HG03095 (cell line): ENCODE measurements at regions not wholly inside any gene's neighbourhood (a gene's known extent, or its start where the extent isn't known, plus 50 kb on each side); places are given as distances from the start of the nearest gene placed in this dataset.

Experiments
- ATAC-seq: cut with Tn5 transposase; IDR thresholded peaks from one replicate; pipeline ENCODE4 v1.9.1; 2021; ENCODE audit warnings: moderate library complexity; ENCODE audit not compliant: unreplicated experiment

DNA sequence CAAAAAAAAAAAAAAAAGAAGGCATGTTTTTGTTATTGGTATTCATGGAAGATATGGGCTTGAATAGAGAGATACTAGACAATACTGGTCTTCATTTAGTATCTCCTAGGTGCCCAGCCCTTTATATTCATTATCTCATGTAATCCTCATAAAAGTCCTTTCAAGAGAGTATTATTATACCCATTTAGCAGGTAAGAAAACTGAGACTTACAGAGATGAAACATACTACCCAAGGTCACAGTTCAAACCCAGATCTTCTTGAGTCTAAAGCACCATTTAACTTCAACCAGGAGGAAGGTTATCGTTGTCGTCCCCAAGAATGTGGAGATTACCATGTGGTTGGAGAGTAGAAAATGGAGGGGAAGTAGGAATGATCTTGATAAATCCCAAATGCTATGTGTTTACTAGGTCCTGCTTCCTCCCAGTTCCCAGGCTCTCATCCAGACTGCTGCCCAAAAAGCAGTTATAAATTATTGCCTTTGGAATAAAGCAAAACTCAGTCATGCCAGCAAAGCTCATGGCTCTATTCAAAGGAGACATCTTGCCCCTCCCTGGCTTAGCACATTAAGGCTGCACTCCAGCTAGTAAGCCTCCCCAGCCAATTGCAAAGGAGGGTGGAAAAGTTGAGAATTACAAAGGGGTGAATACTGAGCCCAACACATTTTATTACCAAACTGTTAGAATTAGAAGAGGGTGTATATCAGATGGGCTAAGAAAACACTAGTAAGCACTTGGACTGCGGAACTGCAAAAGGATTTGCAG, 163.9 kb downstream of the PIK3R1 start:
- no peak for ATAC-seq

DNA sequence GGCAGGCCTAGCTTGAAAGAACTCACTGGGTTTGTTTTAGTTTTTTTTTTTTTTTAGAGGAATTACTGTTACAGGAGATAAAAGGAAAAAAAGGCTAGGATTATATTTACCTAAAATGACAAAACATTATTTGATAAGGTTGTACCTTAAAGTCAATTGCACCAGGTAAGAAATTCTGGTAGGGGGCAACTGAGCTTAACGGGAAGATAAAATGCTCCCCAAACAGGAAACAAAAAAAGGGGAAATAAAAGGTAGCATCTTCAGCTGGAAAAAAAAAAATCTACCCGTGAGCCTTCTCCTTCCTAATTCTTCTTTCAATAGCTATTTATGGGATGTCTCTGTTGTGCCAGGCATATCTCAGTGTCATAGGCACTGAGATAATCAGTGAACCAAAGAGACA, 164.5 kb downstream of the PIK3R1 start:
- ATAC-seq, result no peak

DNA sequence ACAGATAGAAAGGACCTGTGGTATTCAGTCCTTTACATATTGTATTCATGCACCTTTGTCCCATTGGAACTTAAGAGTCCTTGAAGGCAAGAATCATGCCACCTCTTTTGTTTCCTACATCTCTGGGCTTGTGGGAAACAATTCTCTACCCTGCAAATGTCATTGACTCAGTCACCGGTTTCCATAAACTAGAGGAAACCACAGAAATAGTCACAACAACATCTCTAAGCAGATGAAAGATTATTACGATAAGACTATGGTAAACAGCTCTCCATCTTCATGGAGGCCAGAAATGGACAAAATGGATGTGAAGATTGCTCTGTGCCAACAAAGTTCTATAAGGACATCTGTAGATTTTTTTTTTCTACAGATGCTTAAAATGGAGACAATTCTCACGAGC, 165.5 kb downstream of the PIK3R1 start:
- no peak for ATAC-seq

DNA sequence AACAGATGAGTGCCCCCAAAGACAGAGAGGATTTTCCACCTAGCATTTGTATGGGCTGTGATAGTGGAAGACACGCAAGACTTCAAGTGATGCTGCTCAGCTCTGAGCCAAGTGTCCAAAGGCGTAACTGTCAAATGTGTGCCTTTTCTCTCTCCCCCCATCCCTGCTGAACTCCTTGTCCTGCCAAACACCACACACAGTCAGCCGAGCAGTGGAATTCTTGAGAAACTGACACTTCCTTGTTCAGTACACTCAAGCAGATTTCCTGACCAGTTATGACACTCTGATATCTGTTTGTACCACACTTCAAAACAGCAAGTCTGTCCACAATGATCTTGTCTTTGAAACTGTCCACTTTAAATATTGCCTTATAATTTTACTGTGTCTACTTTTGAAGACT, 166.4 kb downstream of the PIK3R1 start:
- no peak for ATAC-seq

DNA sequence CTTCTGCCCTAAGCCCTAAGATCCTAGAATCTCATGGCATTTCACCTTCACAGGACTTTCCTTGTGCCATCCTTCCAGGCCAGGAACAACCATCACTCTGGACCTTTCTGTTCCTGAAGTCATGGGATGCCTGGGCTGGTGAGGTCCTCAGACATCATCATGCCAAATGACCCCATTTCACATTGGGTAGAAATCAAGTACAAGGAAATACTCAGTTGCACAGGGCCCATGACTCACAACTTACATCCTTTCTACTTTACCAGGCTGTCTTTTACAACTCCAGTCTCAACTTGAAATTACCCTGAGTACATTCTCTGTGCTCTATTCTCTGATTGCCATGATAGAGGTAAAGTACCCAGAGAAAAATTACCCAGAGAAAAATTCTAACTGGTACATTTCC, 167.1 kb downstream of the PIK3R1 start:
- no peak for ATAC-seq

DNA sequence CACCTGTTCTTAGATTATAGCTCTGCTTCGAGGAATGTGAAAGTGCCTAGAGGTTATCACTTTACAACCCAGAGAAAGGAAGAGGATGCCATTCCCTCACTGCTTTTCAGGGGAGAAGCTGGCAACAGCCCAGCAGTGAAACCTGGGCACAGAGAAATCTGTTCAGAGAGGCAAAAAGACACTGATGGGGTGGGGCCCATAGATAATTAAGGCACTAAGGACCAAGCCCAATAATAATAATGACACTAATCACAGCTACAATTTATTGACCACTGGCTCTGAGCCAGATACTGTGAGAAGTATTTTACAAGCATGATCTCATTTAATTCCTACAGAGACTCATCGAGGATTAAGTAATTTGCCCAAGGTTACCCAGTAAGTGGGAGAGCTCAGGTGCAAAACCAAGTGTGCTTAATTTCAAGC, 168.3 kb downstream of the PIK3R1 start:
- ATAC-seq, result no peak

DNA sequence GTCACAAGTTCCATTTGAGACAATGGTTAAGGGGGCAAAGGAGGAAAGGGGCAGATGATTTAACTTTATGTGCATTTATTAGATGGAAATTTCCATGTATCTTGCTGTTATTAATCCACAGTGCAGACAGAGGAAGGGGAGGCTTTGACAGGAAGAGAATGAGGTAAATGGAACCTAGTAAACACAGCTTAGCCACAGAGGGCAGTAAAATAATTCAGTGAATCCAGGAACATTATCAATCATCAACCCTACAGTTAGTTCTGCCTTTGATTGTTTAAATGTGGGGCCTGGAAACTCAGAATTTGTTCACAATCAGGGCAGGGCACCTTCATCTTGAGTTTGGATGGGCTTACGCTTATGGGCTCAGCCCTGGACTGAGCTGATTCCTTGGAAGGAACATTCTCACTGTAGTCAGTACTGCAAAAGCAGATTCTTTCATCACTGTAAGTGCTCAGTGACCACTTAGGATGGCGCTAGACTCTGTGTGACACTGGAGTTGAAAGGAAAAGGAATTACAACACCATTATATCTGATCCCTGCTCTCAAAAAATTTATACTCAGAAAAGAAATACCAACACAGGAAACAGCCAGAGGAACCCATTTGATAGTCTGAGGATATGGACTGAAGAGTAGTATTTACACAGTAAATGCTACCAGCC, 169.5 kb downstream of the PIK3R1 start:
- no peak for ATAC-seq

DNA sequence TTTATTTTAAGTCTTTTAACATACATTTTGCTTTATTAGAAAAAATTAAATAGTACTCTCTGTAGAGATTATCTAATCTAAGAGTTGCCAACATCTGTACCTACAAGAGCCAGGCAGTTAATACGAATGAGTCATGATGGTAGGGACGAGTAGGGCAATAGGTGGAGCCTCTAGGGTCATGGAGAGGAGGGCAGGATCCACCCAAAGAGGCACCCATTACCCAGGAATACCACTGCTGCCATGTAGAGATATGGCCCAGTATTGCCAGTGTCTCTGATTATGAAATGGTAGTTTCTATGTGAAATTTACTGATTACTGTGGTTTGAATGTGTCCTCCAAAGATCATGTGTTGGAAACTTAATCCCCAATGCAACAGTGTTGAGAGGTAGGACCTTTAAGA, 170.4 kb downstream of the PIK3R1 start:
- ATAC-seq, result no peak

DNA sequence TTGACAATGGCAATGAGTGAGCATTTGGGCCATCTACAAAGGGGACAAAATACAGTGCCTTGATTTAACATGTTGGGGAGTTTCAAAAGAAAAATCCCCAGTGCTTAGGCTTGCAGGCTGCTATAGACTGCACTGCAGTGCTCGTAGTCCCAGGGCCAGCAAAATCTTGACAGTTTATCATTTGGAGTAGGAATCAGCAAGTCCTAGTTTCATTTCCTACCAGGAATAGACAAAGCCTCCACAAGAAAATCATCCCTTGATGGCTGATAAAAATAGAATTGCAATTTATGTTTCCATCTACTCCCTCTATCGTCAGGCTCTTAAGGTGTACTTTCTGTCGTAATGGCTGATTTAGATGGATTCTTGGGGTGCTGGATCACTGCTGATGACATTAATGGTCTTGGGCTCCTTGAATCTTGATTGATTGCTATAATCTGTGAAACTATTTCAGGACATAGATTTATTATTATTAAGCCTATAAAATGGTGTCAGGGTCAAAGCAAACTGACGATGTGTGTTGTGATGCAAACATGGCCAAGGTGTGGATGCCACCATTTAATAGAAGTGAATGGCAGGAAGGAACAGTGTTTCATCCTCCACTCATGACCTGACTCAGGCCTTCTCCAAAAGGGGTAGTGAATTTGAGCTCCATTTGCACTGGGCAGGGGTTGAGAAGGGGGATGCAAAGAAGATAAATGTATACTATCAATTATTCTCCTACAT, 171.7 kb downstream of the PIK3R1 start:
- no peak for ATAC-seq

DNA sequence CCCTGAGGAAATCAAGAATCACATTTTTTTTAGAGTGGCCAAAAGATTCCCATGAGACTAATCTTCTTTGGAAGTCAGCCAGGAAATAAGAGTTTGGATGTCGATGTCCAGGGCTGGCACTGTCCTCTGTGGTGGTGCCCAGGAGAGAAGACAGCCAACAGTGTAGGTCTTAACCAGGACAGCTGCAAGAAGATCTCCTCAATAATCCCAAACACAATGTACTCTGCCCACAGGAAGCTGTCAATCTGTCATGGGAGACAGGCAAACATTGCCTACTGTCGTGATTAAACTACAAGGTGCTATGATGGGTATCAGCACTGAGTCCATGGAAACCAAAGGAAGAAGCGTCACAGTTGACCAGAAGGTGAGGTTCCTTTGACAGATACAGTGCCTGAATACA, 174.1 kb downstream of the PIK3R1 start:
- no peak for ATAC-seq

DNA sequence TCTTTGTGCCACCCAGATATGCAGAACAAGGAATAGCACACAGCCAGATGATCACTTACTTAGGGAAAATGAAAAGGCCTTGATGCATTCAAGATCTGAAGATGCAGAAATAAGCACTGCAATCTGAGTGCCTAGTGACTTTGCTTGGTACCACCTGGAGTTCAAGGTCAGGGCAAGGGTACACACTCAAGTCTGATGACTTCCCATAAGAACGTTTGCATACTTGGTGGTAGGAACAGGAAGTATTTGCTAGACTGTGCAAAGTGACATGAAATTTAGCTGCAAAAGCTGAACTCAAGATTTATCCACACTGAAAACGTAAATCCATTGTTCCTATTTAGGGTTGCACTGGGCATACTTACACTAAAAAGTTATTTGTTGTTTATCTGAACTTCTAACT, 177.1 kb downstream of the PIK3R1 start:
- ATAC-seq, result no peak

DNA sequence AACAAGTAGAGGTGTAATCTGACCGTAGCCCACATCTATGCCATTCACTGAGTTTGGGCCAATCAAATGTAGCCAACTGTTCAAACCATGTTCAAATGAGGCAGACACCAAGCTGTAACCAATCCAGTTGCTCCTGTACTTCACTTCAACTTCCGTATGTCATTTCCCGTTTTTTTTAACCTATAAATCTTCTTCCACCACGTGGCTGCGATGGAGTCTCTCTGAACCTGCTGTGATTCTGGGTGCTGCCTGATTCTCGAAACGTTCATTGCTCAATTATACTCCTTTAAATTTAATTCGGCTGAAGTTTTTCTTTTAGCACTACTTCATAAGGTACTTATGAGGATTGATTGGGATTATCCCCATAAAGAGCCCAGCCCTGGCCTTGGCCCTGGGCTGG, 179.7 kb downstream of the PIK3R1 start:
- no peak for ATAC-seq

DNA sequence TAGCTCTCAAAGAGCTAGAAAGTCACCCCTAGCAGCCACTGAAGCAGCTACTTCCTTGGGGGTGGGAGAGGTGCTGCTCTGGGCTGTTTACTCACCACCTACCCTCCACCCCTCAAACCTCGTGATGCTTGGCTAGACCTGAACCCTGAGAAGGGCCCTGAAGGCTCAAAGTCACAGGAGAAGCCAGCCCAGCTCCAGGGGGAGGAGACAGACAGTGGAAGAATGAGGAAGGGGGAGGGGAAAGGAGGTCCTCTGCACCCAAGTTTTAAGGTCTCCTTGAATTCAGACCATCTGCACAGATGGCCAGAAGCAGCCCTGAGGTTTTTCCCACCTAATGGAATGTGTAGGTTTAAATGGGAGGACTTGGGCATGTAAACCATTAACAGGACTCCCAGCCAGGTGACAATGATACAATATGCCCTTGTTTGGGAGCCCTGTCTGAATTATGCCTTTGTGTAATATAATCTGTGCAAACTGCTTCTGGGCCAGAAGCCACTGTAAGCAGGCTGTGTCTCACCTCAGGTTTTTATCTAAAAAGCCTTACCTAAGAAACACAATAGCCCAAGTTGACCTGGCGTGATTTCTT, 180.5 kb downstream of the PIK3R1 start:
- no peak for ATAC-seq

DNA sequence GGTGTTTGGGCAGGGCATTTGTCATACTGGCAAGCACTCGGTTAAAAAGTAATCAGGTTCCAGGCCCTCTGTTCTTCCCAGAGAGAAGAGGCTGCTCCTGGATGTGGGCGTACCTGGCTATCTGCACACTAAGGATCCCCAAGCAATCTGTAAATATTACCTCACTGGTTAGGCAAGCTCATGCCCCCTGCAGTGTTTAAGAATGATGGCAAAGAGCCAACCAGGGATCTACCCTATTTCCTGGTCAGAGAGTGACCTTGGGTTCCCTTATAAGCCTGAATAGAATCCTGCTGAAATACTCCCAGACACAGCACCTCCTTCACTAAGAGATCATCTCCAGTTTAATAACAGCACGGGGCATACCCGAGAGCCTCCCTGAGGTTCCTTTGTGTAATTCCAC, 181.2 kb downstream of the PIK3R1 start:
- ATAC-seq, result no peak

DNA sequence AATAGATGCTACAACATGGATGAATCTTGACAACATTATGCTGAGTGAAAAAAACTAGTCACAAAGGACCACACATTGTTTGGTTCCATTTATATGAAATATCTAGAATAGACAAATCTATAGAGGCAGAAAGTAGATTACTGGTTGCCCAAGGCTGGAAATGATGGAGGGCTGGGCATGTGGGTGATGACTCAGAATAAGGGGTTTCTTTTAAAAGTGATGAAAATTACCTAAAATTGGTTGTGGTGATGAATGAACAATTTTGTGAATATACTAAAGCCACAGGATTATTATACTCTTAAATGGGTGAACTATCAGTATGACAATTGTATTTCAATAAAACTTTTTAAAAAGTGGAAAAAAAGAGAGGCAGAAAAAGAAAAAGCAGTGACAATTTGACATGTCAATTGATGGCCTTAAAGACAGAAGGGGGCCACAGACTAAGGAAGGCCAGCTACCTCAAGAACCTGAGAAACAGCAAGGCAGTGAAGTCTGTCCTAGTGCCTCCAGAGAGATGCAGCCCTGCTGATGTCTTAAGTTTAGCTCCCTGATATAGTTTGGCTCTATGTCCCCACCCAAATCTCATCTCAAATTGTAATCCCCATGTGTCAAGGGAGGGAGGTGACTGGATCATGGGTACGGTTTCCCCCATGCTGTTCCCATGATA, 182.7 kb downstream of the PIK3R1 start:
- ATAC-seq, result no peak

DNA sequence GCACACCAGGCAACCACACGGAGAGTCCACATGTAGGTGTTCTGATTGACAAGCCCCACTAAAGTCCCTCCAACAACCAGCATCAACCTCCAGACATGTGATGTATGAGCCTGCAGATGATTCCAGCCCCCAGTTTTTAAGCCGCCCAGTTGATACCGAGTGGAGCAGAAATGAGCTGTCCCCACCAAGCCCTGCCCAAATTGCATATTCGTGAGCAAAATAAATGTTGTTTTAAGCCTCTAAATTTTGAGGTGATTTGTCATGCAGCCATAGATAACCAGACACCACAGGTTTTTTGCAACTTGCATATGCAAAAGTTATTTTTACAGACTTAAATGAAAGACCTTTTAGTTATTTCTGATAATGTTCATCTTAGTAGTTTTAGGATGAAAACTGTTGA, 187.7 kb downstream of the PIK3R1 start:
- ATAC-seq, result no peak

DNA sequence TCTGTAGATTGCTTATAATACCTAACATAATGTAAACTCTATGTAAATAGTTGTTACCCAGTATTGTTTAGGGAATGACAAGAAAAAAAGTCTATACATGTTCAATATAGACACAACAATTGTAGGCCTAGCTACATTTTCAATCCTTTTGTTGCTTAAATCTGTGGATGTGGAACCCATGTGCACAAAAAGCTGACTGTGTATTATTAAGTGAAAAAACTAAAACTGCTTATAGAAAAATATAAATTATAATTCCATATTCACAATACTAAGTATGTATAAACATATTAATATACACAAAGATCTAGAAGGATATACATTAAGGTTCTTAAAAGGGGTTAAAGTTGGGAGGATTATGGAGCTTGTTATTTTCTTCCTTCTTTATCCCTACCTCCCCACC, 188.7 kb downstream of the PIK3R1 start:
- ATAC-seq, result no peak

DNA sequence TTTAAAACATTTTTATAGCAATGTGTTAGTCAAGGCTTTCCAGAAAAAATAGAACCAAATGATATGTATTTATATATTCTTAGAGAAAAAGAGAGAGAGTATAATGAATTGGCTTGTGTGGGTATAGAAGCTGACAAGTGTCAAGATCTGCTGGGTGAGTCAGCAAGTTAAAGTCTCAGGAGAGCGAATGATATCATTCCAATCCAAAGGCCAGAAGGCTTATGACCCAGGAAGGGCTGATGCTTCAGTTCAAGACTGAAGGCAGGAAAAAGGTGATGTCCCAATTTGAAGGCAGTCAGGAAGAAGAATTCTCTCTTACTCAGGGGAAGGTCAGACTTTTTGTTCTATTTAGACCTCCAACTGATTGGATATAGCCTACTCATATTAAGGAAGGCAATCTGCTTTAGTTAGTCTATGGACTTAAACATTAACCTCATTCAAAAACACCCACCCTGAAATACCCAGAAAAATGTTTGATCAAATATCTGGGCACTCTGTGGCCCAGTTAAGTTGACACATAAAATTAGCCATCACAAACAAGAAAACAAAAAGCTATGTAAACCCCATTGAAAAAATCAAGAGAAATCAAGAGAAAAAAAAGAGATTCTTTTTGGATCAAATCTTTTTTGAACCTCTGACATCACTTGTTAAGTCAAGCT, 189.6 kb downstream of the PIK3R1 start:
- ATAC-seq, result no peak

DNA sequence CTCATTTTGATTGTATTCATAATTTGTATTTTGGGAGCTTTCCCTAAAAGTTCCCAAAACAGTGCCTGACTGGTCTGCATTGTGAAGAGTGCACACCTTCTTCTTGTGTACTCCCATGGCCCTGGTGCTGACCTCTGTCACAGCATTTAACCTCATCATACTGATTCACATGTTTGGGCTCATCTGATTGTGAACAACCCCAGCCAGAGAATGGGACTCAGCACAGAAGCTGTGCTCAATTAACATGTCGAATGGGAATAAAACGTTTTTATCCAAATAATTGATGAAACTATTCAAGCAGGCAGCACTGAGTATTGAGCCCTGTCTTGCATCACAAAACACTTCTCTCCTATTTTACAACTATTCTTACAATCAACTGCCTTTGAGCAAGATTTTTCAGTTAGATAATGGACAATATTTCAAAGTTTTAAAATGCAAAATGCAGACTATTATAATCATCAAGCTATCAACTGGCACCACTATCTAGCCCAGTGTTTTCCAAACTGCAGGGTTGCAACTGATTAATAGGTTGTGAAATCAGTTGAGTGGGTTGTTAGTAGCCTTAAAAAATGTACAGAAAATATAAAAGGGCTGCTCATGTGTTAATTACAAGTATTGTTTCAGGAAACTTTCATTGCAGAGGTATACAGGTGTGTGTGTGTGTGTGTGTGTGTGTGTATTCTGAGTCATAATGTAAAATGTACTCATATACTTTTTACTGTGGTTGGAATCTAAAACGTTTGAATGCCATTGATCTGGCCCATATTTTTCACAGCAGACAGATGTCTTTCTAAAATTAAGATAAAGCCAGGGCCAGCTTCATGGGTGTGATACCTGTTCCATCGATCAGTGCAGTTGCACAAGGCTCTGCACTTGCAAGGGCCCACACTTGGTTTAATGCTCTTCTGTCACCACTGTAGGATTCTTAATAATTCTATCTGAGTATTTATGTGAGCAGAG, 190.5 kb downstream of the PIK3R1 start:
- peak; percentile 16 for ATAC-seq
